ENCODE measurements at regions not wholly inside any gene's neighbourhood (a gene's known extent, or its start where the extent isn't known, plus 50 kb on each side); places are given as distances from the start of the nearest gene placed in this dataset.

GRCh38 chr2:224133387-224133786 lies 94.3 kb upstream of the SERPINE2 start:
- CTCF ChIA-PET, result interaction anchor here (0.9 to 2.1 kb wide), 4 partner anchors 11 to 151 kb away, joined by 3 to 6 read pairs (median 4); partner anchors contain the start of gene SERPINE2

GRCh38 chr2:224127871-224128501 lies 88.9 kb upstream of the SERPINE2 start:
- no peak for TF ChIP-seq CTCF (IDR thresholded peaks at IDR 0.05; ENCODE audit: insufficient read depth, low read depth, low read length)
- CTCF ChIA-PET, result interaction anchor here (1.0 to 1.4 kb wide), 3 partner anchors 16 to 134 kb away, joined by 3 to 5 read pairs (median 4); no protein-coding TSS in a partner anchor
- no peak for DNase-seq (ENCODE audit: low read depth)
- H3K4me3 ChIP-seq (ENCODE audit: low read depth, low read length), result no peak overlapping the region
- no peaks in the 10 kb centered on the region for H3K27me3 ChIP-seq (ENCODE audit: control insufficient read depth, insufficient read depth, low read length)
- POLR2A ChIA-PET, result no interaction called here
- H3K36me3 ChIP-seq (ENCODE audit: control insufficient read depth, insufficient read depth, low read length), result no peaks in the 10 kb centered on the region

More at GRCh38 chr2:224133387-224133786, 94.3 kb upstream of the SERPINE2 start:
- TF ChIP-seq CTCF (IDR thresholded peaks at IDR 0.05; ENCODE audit: insufficient read depth, low read depth, low read length), result no peak
- no peaks in the 10 kb centered on the region for H3K27me3 ChIP-seq (ENCODE audit: control insufficient read depth, insufficient read depth, low read length)
- POLR2A ChIA-PET, result no interaction called here
- no peaks in the 10 kb centered on the region for H3K36me3 ChIP-seq (ENCODE audit: control insufficient read depth, insufficient read depth, low read length)
- no peak for DNase-seq (ENCODE audit: low read depth)
- H3K4me3 ChIP-seq (ENCODE audit: low read depth, low read length), result no peak overlapping the region

- no peaks in the 10 kb centered on the region for H3K27me3 ChIP-seq (ENCODE audit: control insufficient read depth, insufficient read depth, low read length)
- no peak overlapping the region for H3K4me3 ChIP-seq (ENCODE audit: low read depth, low read length)
- TF ChIP-seq CTCF (IDR thresholded peaks at IDR 0.05; ENCODE audit: insufficient read depth, low read depth, low read length), result no peak
- CTCF ChIA-PET, result interaction anchor here (1.4 kb wide), 1 partner anchor 133 kb away, joined by 3 read pairs; no protein-coding TSS in a partner anchor
- no peaks in the 10 kb centered on the region for H3K36me3 ChIP-seq (ENCODE audit: control insufficient read depth, insufficient read depth, low read length)
- POLR2A ChIA-PET, result interaction anchor here (0.5 kb wide), 1 partner anchor 31 kb away, joined by 5 read pairs; no protein-coding TSS in a partner anchor
- no peak for DNase-seq (ENCODE audit: low read depth)
Observed at GRCh38 chr2:224126440-224126839, 87.4 kb upstream of the SERPINE2 start.

GRCh38 chr2:224126003-224126402 lies 86.9 kb upstream of the SERPINE2 start:
- H3K36me3 ChIP-seq (ENCODE audit: control insufficient read depth, insufficient read depth, low read length), result no peaks in the 10 kb centered on the region
- no peak for TF ChIP-seq CTCF (IDR thresholded peaks at IDR 0.05; ENCODE audit: insufficient read depth, low read depth, low read length)
- H3K27me3 ChIP-seq (ENCODE audit: control insufficient read depth, insufficient read depth, low read length), result no peaks in the 10 kb centered on the region
- ChIA-PET CTCF (no interaction called here), POLR2A (no interaction called here)
- no peak for DNase-seq (ENCODE audit: low read depth)
- H3K4me3 ChIP-seq (ENCODE audit: low read depth, low read length), result no peak overlapping the region

GRCh38 chr2:224122542-224122941 lies 83.5 kb upstream of the SERPINE2 start:
- Histone ChIP-seq H3K36me3 (ENCODE audit: control insufficient read depth, insufficient read depth, low read length) (no peaks in the 10 kb centered on the region), H3K4me3 (ENCODE audit: low read depth, low read length) (no peak overlapping the region), H3K27me3 (ENCODE audit: control insufficient read depth, insufficient read depth, low read length) (no peaks in the 10 kb centered on the region)
- TF ChIP-seq CTCF (IDR thresholded peaks at IDR 0.05; ENCODE audit: insufficient read depth, low read depth, low read length), result no peak
- ChIA-PET CTCF (interaction anchor here (1.4 to 1.8 kb wide), 2 partner anchors 12 to 20 kb away, joined by 5 to 6 read pairs; no protein-coding TSS in a partner anchor), POLR2A (no interaction called here)
- DNase-seq (ENCODE audit: low read depth), result no peak
